ENCODE measurements at regions not wholly inside any gene's neighbourhood (a gene's known extent, or its start where the extent isn't known, plus 50 kb on each side); places are given as distances from the start of the nearest gene placed in this dataset.

DNA sequence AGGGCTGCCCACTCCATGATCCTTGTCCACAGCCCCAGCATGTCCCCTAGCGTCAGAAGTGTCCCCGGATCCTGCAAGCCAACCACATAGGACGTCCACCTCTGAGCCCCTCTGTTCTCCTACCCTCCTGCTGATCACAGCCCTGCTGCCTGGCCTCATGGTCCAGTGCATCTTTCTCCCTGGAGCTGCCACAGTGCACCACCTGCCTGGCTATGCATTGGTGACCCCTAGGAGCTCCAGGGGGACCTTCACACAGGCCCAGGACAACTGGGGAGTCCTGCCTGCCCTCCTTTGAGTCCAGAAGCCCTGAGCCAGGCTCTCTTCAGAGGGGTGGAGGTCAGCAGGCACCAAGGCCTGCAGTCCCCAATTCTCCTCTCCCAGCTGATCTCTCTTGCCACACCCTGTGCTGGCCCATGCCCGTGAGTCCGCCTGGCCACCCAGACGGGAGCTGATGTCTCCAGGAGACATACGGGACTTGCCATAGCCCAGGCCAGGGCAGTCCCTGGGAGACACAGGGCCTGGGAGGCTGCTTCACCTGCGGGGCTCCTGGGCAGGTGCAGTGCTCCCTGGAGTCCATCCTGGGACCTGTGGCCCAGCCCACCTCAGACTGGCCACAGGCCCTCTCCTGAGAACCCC, 77.4 kb upstream of the RET start:
- no peak for DNase-seq (ENCODE audit: low read depth in 2 of 2, low spot score in 1 of 2)

DNA sequence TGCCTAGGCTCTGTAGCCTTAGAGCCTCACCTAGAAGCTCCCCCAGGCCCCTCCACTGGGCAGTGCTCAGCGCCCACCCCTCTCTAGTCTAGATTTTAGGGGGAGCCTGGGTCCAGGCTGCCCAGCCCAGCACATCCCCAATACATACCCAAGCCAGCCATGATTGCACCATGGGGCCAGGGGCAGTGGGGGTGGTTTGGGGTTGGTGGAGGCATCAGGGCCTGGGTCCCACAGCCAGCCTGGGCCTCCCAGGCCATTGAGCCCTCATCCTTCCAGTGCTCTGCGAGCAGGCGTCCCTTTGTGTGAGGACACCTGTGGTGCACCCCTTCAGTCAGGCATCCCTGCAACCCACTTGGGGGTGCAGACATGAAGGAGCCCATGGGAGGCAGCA, 76.9 kb upstream of the RET start:
- DNase-seq (ENCODE audit: low read depth in 2 of 2, low spot score in 1 of 2): no peak

DNA sequence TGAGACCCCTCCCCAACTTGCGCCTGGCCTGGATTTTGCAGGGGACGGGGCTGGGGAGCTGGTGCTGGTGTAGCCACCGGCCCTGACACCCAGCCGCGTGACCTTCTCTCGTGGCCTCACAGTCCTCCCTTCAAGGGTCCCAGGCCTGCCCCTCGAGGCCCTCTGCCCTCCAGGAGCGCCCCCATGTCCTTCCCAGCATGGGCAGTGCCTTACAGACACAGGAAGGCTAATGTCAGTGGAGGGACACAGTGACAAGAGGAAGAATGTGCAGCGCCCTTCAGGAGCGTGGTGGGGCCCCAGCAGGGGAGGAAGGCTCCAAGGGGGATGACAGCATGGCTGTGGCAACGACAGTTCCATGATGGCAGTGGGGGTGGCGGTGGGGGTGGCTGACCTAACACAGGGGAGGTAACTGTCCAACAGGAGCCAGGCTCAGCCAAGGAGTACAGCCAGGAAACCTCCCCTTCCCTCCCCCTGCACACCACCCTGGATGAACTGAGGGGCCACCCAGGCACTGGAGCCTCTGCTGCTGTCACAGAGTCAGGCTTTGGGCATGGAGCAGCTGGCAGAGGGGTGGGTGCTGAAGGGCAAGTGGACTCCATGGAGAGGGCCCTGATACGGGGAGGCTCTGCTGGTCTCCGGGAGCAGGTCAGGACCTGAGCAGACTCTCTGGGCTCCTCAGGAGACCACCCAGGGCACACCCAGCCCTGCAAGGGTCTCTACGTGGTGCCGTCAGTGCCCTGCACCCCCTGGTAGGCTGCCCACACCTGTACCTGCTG, 76.0 kb upstream of the RET start:
- no peak for DNase-seq (ENCODE audit: low read depth in 2 of 2, low spot score in 1 of 2)

DNA sequence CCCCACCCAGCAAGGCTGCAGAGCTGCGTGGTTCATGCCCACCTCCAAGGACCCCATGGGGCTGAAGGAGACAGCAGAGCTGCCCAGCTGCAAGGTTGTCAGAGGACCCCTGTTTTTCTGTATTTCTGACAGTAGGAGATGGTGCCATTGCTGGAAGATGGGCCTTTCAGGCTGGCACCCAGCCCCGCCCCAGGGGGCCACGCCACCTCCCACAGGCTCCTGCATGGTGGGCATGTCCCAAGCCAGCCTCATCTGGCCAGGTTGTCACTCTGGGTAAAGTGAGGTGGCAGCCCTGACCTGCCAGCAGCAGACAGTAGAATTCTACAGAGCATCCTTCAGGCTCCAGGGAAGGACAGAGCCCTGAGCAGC, 75.5 kb upstream of the RET start:
- no peak for DNase-seq (ENCODE audit: low read depth in 2 of 2, low spot score in 1 of 2)

GRCh38 chr10:43002596-43002995, 74.3 kb upstream of the RET start:
- DNase-seq (ENCODE audit: low read depth in 2 of 2, low spot score in 1 of 2): no peak

DNA sequence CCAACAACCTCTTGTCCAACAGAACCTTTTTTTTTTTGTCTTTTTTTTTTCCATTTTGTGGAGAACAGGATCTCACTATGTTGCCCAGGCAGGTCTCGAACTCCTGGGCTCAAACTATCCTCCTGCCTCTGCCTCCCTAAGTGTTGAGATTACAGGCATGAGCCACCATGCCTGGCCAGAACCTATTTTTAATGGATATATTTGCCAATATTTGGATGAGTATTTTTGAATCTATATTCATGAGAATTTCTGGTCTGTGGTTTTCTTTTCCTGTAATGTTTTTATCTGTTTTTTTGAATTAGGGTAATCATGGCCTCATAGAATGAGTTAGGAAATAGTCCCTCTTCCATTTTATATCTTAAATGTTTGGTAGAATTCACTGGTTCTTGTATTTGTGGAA, 70.4 kb upstream of the RET start:
- no peak for DNase-seq (ENCODE audit: low read depth in 2 of 2, low spot score in 1 of 2)

GRCh38 chr10:43012578-43012977, 64.3 kb upstream of the RET start:
- no peak for DNase-seq (ENCODE audit: low read depth in 2 of 2, low spot score in 1 of 2)

- DNase-seq (ENCODE audit: low read depth in 2 of 2, low spot score in 1 of 2): no peak
These were observed 63.8 kb upstream of the RET start for GRCh38 chr10:43013065-43013464.

GRCh38 chr10:43024524-43024923, 52.3 kb upstream of the RET start:
- no peak for DNase-seq (ENCODE audit: low read depth in 2 of 2, low spot score in 1 of 2)

DNA sequence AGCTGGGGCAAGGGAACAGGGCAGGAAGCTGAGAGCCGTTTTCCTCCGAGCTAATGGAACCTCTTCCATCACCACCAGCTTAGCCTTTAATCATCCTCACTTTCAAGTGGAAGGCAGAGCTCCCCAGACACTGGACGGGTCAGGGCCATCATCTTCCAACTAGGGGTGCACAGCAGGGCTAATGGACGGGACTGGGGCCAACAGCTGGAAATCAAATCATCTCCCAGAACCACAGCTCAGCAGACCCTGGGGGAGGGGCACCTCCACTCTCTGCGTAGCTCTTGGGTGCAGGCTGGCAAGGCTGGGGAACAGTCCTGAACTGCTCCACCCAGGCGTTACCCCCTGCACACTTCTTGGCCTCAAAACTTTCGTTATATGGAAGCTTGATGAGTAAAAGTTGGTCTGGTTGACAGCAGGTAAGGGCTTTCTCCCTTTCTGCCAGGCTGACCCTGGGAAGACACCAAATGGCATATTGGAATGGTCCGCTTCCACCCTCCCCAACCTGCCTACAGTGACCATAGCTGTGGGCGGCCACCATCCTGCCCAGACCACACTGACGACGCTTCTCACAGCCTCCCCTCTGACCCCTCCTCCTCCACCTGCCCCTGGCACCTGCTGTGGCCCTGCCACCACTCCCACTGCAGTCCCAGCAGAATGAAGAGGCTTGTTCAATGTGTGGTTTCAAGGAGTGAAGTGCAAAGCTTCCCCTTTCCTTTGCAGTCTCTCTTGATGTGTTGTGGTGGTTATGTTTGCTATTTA, 51.7 kb upstream of the RET start:
- DNase-seq (ENCODE audit: low read depth in 2 of 2, low spot score in 1 of 2): no peak

DNA sequence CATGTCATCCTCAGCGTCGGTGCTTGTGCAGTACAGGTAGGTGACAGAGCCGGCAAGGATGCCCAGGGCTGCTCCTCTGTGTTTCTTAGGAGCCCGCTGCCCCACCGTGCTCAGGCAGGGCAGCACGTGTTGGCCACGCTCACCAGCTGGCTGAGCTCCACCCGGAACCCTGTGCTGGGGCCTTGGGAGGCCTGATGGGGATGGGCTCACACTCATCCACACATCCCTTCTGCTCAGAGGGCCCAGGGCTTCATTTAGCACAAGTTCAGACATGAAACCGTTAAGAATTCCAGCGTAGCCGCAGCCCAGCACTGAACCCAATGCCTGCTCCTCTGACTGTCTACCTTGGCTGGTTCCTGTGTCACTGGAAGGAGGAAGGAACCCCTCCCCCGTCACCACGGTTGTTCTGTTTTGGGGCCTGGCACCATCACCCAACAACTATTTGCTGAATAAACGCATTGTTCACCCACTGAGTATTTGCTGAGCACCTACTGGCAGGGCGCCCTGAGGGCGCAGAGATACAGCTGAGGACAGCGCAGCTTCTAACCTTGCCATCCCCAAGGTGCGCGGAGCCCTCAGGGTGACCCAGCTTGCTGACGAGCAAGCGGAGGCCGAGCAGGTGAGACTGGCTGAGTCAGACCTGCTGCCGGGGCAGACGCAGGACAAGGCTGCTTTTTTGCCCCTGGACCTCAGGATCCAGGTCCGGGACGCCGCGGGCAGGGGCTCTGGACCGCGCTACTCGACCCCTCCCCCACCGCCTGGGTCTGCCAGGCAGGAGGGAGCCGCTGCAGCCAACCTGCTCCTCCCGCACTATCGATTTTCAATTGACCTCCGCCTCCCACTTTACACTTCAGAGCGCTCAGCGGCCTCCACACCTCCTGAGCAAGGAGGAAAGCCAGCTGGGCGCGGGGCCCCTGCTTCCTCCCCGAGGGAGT, 50.6 kb upstream of the RET start:
- DNase-seq (ENCODE audit: low read depth in 2 of 2, low spot score in 1 of 2): no peak
